GM18861 (cell line): ENCODE measurements at regions not wholly inside any gene's neighbourhood (a gene's known extent, or its start where the extent isn't known, plus 50 kb on each side); places are given as distances from the start of the nearest gene placed in this dataset.

Experiments used
- ATAC-seq: cut with Tn5 transposase; IDR thresholded peaks from one replicate; pipeline ENCODE4 v1.9.1; 2021; ENCODE audit not compliant: unreplicated experiment

GRCh38 chr2:43088143-43089073 is 138.0 kb downstream of the ZFP36L2 start:
- no peak for ATAC-seq

DNA sequence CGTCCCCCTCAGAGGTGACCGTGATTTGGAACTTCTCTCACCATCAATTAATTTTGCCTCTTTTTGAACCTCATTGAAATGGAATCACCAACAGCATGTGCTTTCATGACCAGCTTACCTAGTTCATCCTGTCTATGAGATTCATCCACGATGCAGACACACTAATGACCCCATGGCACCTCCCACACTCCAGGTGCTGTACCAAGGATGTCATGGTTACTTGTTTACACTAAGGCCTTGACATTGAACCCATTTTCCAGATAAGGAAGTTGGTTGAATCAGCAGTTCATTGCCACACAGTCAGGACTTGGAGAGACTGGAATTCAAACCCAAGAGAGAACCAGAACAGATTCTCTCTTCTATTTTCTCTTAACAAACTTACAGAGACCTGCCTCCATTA is 139.0 kb downstream of the ZFP36L2 start:
- no peak for ATAC-seq

- no peak for ATAC-seq
Observed at GRCh38 chr2:43086451-43087221, 139.8 kb downstream of the ZFP36L2 start.

GRCh38 chr2:43085929-43086328 is 140.5 kb downstream of the ZFP36L2 start:
- no peak for ATAC-seq

- ATAC-seq = no peak
Observed at GRCh38 chr2:43085505-43085904, 140.9 kb downstream of the ZFP36L2 start.

GRCh38 chr2:43084699-43085091 is 141.7 kb downstream of the ZFP36L2 start:
- no peak for ATAC-seq

DNA sequence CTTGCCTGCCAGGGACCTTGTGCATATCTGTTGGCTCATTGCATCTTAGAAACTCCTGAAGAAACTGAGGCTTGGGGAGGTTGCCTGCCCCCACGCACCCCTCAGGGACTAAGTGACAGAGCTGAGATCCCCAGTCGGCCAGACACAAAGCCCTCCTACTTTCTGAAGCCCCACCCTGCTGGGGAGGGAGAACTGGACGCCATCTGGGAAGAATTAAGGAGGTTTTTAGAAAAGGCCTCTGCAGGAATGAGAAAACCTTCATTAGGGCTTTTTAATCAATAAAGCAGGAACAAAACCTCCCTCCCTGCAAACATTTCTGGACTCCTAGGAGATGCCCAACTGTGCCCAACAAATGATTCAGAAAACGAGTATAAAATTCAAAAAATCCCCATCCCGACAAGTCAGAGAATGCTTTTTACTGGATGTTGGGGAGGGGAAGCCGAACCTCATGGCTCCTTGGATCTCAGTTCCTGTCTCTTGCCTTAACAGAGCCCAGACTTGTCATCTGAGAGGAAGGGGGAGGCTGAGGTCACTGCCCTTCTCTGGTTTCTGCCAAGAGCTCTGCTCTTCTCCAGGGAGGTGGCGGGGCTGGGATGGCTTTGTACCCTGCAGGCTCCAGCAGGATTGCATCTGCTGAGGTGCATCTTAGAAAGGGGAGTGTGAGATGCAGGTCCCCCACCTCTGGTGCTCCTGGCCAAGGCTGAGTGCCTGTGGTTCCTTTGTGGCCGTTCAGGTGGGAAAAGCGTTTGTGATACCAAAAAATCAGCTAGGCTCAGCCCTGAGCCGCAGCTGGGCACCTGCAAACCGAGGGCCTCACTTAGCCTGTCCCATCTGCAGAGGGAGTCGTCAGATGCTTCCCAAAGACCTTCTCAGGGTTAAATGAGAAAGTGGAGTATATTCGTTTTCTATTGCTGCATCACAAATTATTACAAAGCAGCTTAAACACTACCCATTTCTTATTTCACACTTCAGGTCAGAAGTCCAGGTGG is 142.4 kb downstream of the ZFP36L2 start:
- ATAC-seq = no peak

GRCh38 chr2:43082903-43083677 is 143.3 kb downstream of the ZFP36L2 start:
- ATAC-seq = no peak

- ATAC-seq = no peak
Observed at GRCh38 chr2:43082111-43082894, 144.1 kb downstream of the ZFP36L2 start.

DNA sequence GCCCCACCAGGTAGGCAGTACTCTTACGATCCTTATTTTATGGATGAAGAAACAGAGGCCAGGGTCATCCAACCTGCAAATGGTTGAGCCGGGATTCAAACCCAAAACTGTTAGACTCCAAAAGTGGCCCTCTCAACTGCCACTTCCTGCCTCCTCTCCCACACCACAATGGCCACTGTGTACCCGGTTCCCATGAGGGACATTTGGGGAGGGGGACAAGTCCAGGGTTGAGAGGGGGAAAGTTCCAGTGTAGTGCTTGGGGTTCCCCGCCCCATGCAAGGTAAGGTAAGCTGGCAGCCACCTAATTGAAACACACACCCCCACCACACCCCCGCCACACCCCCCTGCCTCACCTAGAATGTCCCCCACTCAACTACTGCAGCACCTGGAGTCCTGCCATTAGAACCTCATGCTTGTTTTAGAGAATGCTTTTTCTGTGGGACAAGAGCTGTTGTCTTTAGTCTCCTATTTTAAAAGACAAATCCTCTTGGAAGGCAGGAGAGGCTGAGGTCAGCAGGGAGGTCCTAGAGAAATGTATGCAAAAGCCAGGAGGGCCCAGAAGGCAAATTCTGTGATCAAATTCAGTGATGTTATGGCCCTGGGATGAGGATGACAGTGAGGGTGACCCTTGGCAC is 145.2 kb downstream of the ZFP36L2 start:
- no peak for ATAC-seq

GRCh38 chr2:43080571-43081021 is 145.8 kb downstream of the ZFP36L2 start:
- ATAC-seq = no peak

GRCh38 chr2:43078781-43079755 is 147.3 kb downstream of the ZFP36L2 start:
- no peak for ATAC-seq

- no peak for ATAC-seq
Observed at GRCh38 chr2:43078301-43078700, 148.1 kb downstream of the ZFP36L2 start.

- no peak for ATAC-seq
Observed at GRCh38 chr2:43077876-43078275, 148.5 kb downstream of the ZFP36L2 start.

DNA sequence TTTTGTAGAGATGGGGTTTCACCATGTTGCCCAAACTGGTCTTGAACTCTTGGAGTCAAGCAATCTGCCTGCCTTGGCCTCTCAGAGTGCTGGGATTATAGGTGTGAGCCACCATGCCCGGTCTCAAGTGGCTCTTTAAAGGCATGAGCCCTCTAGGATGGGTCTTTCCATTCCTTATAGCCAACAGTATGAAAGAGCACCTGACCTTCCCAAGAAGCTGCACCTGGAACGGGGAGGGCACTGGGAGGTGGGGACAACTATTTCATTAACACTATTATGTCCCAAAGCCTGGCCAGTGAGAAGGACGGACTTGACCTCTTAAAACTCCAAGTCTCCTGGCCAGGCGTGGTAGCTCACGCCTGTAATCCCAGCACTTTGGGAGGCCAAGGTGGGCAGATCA is 149.7 kb downstream of the ZFP36L2 start:
- ATAC-seq = no peak

DNA sequence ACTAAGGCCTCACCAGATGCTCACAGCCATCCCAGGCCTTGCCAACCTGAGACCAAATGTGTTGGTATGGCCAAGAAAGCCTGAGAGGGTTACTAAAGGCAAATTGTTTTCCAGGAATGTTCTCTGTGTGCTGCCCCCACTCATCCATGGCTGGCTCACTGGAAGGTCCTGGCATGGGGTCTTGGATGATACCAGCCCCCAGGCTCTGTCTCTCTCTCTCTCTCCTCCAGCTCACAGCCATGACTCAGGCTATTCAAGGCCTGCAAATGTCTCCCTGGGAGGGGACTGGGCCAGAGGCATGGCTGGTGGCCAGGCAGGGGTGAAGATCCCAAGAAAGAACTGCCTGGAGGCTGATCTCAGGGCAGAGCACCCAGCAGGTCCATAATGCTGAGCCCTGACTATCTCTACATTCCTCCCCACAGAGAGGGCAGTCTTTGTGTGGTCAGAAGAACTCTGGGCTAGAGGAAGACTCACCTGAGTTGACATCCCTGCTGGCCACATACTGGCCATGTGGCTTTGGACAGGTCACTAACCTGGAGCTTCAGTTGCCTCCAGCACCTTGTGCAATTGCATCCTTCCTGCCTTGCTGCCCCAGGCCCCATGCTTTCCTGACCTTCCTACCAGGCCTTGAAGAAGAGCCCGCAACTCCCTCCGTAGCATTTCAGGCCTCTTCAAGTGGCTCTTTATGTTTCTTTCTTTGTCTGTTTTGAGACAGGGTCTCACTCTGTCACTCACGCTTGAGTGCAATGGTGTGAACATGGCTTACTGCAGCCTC is 150.4 kb downstream of the ZFP36L2 start:
- ATAC-seq = no peak

DNA sequence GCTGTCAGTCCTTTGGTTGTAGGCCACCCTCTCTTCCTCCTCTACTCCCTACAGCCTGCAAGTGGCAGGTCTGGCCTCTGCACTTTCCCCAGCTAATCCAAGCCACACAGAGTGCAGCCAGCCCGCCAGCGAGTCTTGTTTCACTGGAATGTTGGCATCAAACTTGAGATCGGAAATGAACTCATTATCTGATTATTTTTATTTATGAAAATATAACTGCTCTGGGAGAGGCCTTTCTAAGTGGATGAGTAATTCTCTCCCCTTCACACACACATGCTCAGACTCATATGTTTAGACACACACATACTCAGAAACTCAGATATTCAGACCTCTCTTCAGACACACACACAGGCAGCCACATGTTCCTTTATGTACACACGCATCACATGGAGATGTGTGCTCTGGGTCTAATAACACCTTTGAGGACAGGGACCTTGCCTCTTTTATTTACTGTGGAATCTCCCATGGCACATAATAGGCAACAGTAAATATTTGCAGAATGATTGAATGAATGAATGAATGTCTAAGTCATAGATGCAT is 151.3 kb downstream of the ZFP36L2 start:
- ATAC-seq = no peak
